Thyroid gland (tissue), 4 donors: ENCODE measurements at regions not wholly inside any gene's neighbourhood (a gene's known extent, or its start where the extent isn't known, plus 50 kb on each side); places are given as distances from the start of the nearest gene placed in this dataset.

Experiments used
- POLR2A ChIP-seq, 2 donors: fragments of 450-650 bp; IDR thresholded peaks; one replicate each; pipeline ENCODE4 v1.6.1; 2017; ENCODE audit warnings: antibody characterized with exemption in 2 of 2, mild to moderate bottlenecking in 2 of 2, moderate library complexity in 1 of 2
- TF ChIP-seq, protein P1 (sequence below), 6 experiments: fragments of 200-600 bp in 3 of 6; fragments of 450-650 bp in 3 of 6; sonication (generic) in 3 of 6; IDR thresholded peaks; one replicate each; pipeline ENCODE4 v1.5.1; 2016 to 2019; ENCODE audit warnings: antibody characterized with exemption in 6 of 6, mild to moderate bottlenecking in 2 of 6, inconsistent platforms in 1 of 6, moderate library complexity in 1 of 6

DNA sequence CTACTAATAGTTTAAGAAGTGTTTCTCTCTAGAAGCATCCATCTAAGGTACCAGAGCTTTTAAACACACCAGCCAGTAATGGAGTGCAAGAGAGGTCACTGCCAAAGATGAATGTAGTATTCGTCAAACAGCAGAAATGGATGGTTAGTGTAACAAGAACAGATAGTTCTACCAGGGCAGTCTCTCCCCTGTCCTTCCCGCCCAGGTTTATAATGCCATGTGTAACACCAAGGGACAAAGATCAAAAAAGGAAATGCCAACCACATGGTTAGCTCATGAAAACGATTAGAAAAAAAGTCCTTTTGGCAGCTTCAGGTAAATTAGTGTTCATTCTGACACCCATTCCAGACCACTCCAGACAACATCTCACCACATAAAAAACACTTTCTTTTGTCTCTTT lies 100.9 kb downstream of the RPS29 start:
- TF ChIP-seq, protein P1, sequence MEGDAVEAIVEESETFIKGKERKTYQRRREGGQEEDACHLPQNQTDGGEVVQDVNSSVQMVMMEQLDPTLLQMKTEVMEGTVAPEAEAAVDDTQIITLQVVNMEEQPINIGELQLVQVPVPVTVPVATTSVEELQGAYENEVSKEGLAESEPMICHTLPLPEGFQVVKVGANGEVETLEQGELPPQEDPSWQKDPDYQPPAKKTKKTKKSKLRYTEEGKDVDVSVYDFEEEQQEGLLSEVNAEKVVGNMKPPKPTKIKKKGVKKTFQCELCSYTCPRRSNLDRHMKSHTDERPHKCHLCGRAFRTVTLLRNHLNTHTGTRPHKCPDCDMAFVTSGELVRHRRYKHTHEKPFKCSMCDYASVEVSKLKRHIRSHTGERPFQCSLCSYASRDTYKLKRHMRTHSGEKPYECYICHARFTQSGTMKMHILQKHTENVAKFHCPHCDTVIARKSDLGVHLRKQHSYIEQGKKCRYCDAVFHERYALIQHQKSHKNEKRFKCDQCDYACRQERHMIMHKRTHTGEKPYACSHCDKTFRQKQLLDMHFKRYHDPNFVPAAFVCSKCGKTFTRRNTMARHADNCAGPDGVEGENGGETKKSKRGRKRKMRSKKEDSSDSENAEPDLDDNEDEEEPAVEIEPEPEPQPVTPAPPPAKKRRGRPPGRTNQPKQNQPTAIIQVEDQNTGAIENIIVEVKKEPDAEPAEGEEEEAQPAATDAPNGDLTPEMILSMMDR (IDR thresholded peaks at IDR 0.05) = no peak
- TF ChIP-seq POLR2A (IDR thresholded peaks at IDR 0.05) = no peak
